GM18868 (cell line): ENCODE measurements at regions not wholly inside any gene's neighbourhood (a gene's known extent, or its start where the extent isn't known, plus 50 kb on each side); places are given as distances from the start of the nearest gene placed in this dataset.
"Not testable (repeated sequence)": the region's sequence is repeated elsewhere in the genome, so short reads cannot be mapped to it uniquely, and the experiment has no call there.

Source experiments
- ATAC-seq: cut with Tn5 transposase; IDR thresholded peaks from one replicate; pipeline ENCODE4 v1.9.1; 2021; ENCODE audit warnings: mild to moderate bottlenecking, moderate library complexity; ENCODE audit not compliant: unreplicated experiment

- ATAC-seq = no peak
These were observed 467.4 kb upstream of the ID4 start for GRCh38 chr6:19369785-19370184.

- no peak for ATAC-seq
These were observed 466.3 kb upstream of the ID4 start for GRCh38 chr6:19370831-19371230.

- no peak for ATAC-seq
These were observed 461.6 kb upstream of the ID4 start for GRCh38 chr6:19375613-19376012.

GRCh38 chr6:19377722-19378121 lies 459.4 kb upstream of the ID4 start:
- no peak for ATAC-seq

- ATAC-seq = no peak
These were observed 456.9 kb upstream of the ID4 start for GRCh38 chr6:19380293-19380692.

- no peak for ATAC-seq
These were observed 454.5 kb upstream of the ID4 start for GRCh38 chr6:19382676-19383075.

GRCh38 chr6:19391926-19392325 lies 445.2 kb upstream of the ID4 start:
- no peak for ATAC-seq

GRCh38 chr6:19394051-19394450 lies 443.1 kb upstream of the ID4 start:
- no peak for ATAC-seq

GRCh38 chr6:19394687-19395086 lies 442.5 kb upstream of the ID4 start:
- no peak for ATAC-seq

GRCh38 chr6:19395316-19395715 lies 441.9 kb upstream of the ID4 start:
- ATAC-seq = no peak

GRCh38 chr6:19399406-19399805 lies 437.8 kb upstream of the ID4 start:
- ATAC-seq = no peak

GRCh38 chr6:19404884-19405283 lies 432.3 kb upstream of the ID4 start:
- ATAC-seq = not testable (repeated sequence)

- no peak for ATAC-seq
These were observed 428.8 kb upstream of the ID4 start for GRCh38 chr6:19408331-19408730.

- no peak for ATAC-seq
These were observed 426.7 kb upstream of the ID4 start for GRCh38 chr6:19410481-19410880.

GRCh38 chr6:19413323-19413722 lies 423.8 kb upstream of the ID4 start:
- ATAC-seq = no peak

- no peak for ATAC-seq
These were observed 421.4 kb upstream of the ID4 start for GRCh38 chr6:19415605-19416326.

- ATAC-seq = no peak
These were observed 420.4 kb upstream of the ID4 start for GRCh38 chr6:19416811-19417210.

GRCh38 chr6:19417713-19418112 lies 419.5 kb upstream of the ID4 start:
- ATAC-seq = no peak

- ATAC-seq = no peak
These were observed 412.3 kb upstream of the ID4 start for GRCh38 chr6:19424853-19425252.

- ATAC-seq = no peak
These were observed 409.6 kb upstream of the ID4 start for GRCh38 chr6:19427548-19427947.

- no peak for ATAC-seq
These were observed 404.1 kb upstream of the ID4 start for GRCh38 chr6:19432966-19433498.

GRCh38 chr6:19434065-19434464 lies 403.1 kb upstream of the ID4 start:
- ATAC-seq = no peak

- no peak for ATAC-seq
These were observed 401.4 kb upstream of the ID4 start for GRCh38 chr6:19435755-19436154.
